SK-N-SH (cell line): ENCODE measurements at regions not wholly inside any gene's neighbourhood (a gene's known extent, or its start where the extent isn't known, plus 50 kb on each side); places are given as distances from the start of the nearest gene placed in this dataset.

ENCODE experiments used
- CTCF ChIA-PET: fragments of 300-600, 350-600 bp; formaldehyde crosslinking; extraction: SDS; loops from one replicate; lab custom pipeline; 2021; lab: Yijun Ruan, JAX
- POLR2A ChIA-PET: fragments of 350-600 bp; sonication (Branson Sonifier 250); formaldehyde crosslinking; extraction: SDS; loops from one replicate; lab custom pipeline; 2020; ENCODE audit warnings: antibody characterized with exemption, inconsistent platforms; lab: Yijun Ruan, JAX
- DNase-seq: peaks from one replicate; pipeline ENCODE4 v3.0.0; 2012
- H2AFZ ChIP-seq: fragments of 200-600 bp; sonication (generic); 2 replicates; pipeline ENCODE4 v1.8.1; 2016; ENCODE audit warnings: antibody characterized with exemption, mild to moderate bottlenecking, low read depth
- H3F3A ChIP-seq: fragments of 200-600 bp; sonication (generic); replicated peaks from 2 replicates; pipeline ENCODE3; 2016; ENCODE audit warnings: antibody characterized with exemption, mild to moderate bottlenecking; ENCODE audit not compliant: insufficient read depth
- H3K27ac ChIP-seq, 2 experiments: fragments of 200-500 bp in 1 of 2; fragments of 200-600 bp in 1 of 2; sonication (Bioruptor generic) in 1 of 2; sonication (generic), shearing (Covaris generic) in 1 of 2; 2 replicates each; pipeline versions ENCODE4 v1.5.1 to v1.6.1; 2014 to 2016; ENCODE audit warnings: low read depth in 2 of 2, inconsistent platforms in 1 of 2, low read length in 1 of 2, mild to moderate bottlenecking in 1 of 2, mixed read lengths in 1 of 2
- H3K27me3 ChIP-seq: fragments of 200-600 bp; sonication (generic), shearing (Covaris generic); 2 replicates; pipeline ENCODE4 v1.6.1; 2016; ENCODE audit warnings: mixed run types; ENCODE audit not compliant: insufficient read depth
- H3K36me3 ChIP-seq, 2 experiments: fragments of 200-500 bp in 1 of 2; fragments of 200-600 bp in 1 of 2; sonication (Bioruptor generic) in 1 of 2; sonication (generic) in 1 of 2; replicated peaks in 1 of 2; 2 replicates each; pipeline versions ENCODE3 to v1.5.1; 2014 to 2016; ENCODE audit warnings: low read length in 1 of 2, mild to moderate bottlenecking in 1 of 2; ENCODE audit not compliant: insufficient read depth in 2 of 2, control insufficient read depth in 1 of 2
- H3K4me1 ChIP-seq, 2 experiments: fragments of 200-500 bp in 1 of 2; fragments of 200-600 bp in 1 of 2; sonication (Bioruptor generic) in 1 of 2; sonication (generic), shearing (Covaris generic) in 1 of 2; 2 replicates each; pipeline versions ENCODE4 v1.5.1 to v1.6.1; 2014 to 2016; ENCODE audit warnings: low read depth in 1 of 2, low read length in 1 of 2, mixed run types in 1 of 2; ENCODE audit not compliant: insufficient read depth in 2 of 2, control insufficient read depth in 1 of 2
- H3K4me2 ChIP-seq: fragments of 200-600 bp; sonication (generic), shearing (Covaris generic); 2 replicates; pipeline ENCODE4 v1.6.1; 2017; ENCODE audit warnings: mixed run types
- H3K4me3 ChIP-seq, 2 experiments: fragments of 200-500 bp in 1 of 2; fragments of 200-600 bp in 1 of 2; sonication (Bioruptor generic) in 1 of 2; sonication (generic), shearing (Covaris generic) in 1 of 2; 2 replicates each; pipeline versions ENCODE4 v1.5.1 to v1.8.1; 2014 to 2016; ENCODE audit warnings: low read depth in 2 of 2, inconsistent platforms in 1 of 2, low read length in 1 of 2, mild to moderate bottlenecking in 1 of 2, mixed read lengths in 1 of 2, moderate library complexity in 1 of 2
- H3K79me2 ChIP-seq: fragments of 200-600 bp; sonication (generic); 2 replicates; pipeline ENCODE4 v1.8.1; 2017; ENCODE audit warnings: mild to moderate bottlenecking; ENCODE audit not compliant: insufficient read depth
- H3K9ac ChIP-seq: fragments of 200-600 bp; sonication (generic); 2 replicates; pipeline ENCODE4 v1.6.1; 2017; ENCODE audit warnings: mixed run types
- H3K9me2 ChIP-seq: fragments of 200-600 bp; sonication (generic); 2 replicates; pipeline ENCODE4 v1.6.1; 2017; ENCODE audit warnings: mixed run types
- H3K9me3 ChIP-seq: fragments of 200-600 bp; sonication (generic); 2 replicates; pipeline ENCODE4 v1.6.1; 2017; ENCODE audit warnings: mixed run types, mild to moderate bottlenecking, moderate library complexity
- H4K20me1 ChIP-seq: fragments of 200-600 bp; sonication (generic); 2 replicates; pipeline ENCODE4 v1.6.1; 2017; ENCODE audit warnings: mild to moderate bottlenecking, mixed run types; ENCODE audit not compliant: insufficient read depth
- CHD2 ChIP-seq: fragments of 150-350 bp; IDR thresholded peaks from 2 replicates; pipeline ENCODE4 v1.6.1; 2018; ENCODE audit warnings: low read length; ENCODE audit not compliant: partially characterized antibody
- CTCF ChIP-seq: fragments of 200-600 bp; sonication (generic); IDR thresholded peaks from 2 replicates; pipeline ENCODE4 v1.6.1; 2017; ENCODE audit warnings: antibody characterized with exemption, mild to moderate bottlenecking, moderate library complexity
- ELF1 ChIP-seq: IDR thresholded peaks from 2 replicates; pipeline ENCODE4 v1.4.0; 2012
- EP300 ChIP-seq, 2 experiments: IDR thresholded peaks; 2 replicates each; pipeline versions ENCODE4 v1.4.0 to v1.6.1; 2012; ENCODE audit warnings: borderline replicate concordance in 1 of 2, low read depth in 1 of 2, low read length in 1 of 2
- FOSL2 ChIP-seq: IDR thresholded peaks from 2 replicates; pipeline ENCODE4 v1.4.0; 2012; ENCODE audit warnings: low read depth, mild to moderate bottlenecking, moderate library complexity, borderline replicate concordance
- FOXM1 ChIP-seq: IDR thresholded peaks from 2 replicates; pipeline ENCODE4 v1.4.0; 2012; ENCODE audit warnings: low read depth, mild to moderate bottlenecking
- IRF3 ChIP-seq: fragments of 150-350 bp; IDR thresholded peaks from 2 replicates; pipeline ENCODE4 v1.6.1; 2016; ENCODE audit warnings: mild to moderate bottlenecking, low read depth, low read length
- JUND ChIP-seq: IDR thresholded peaks from 2 replicates; pipeline ENCODE4 v1.4.0; 2012
- MEF2A ChIP-seq: IDR thresholded peaks from 2 replicates; pipeline ENCODE4 v1.4.0; 2012; ENCODE audit warnings: low read depth, borderline replicate concordance
- MXI1 ChIP-seq: IDR thresholded peaks from 2 replicates; pipeline ENCODE4 v1.6.1; 2012; ENCODE audit warnings: mild to moderate bottlenecking, low read depth, low read length, improper control_type of control experiment
- NFIC ChIP-seq: IDR thresholded peaks from 2 replicates; pipeline ENCODE4 v1.4.0; 2012; ENCODE audit warnings: borderline replicate concordance
- NRF1 ChIP-seq: IDR thresholded peaks from 2 replicates; pipeline ENCODE4 v1.6.1; 2012; ENCODE audit warnings: low read depth, mild to moderate bottlenecking, low read length
- RXRA ChIP-seq: IDR thresholded peaks from 2 replicates; pipeline ENCODE4 v1.4.0; 2012; ENCODE audit warnings: low read depth, mild to moderate bottlenecking, borderline replicate concordance
- TEAD4 ChIP-seq: IDR thresholded peaks from 2 replicates; pipeline ENCODE4 v1.4.0; 2012; ENCODE audit warnings: mild to moderate bottlenecking, borderline replicate concordance; ENCODE audit not compliant: insufficient read depth
- USF2 ChIP-seq: fragments of 150-350 bp; IDR thresholded peaks from 2 replicates; pipeline ENCODE4 v1.6.1; 2017; ENCODE audit warnings: antibody characterized with exemption, low read length, low read depth, borderline replicate concordance
- YY1 ChIP-seq: IDR thresholded peaks from 2 replicates; pipeline ENCODE4 v1.4.0; 2012; ENCODE audit warnings: low read depth, mild to moderate bottlenecking
- ZBTB33 ChIP-seq: IDR thresholded peaks from 2 replicates; pipeline ENCODE4 v1.4.0; 2012; ENCODE audit warnings: low read depth, borderline replicate concordance
- WGBS: methylation state at CpG from one replicate; pipeline ENCODE4 v1.1.6; 2017; ENCODE audit warnings: low lambda C conversion rate; 5-methylcytosine and 5-hydroxymethylcytosine counted together

GRCh38 chr6:156510242-156510641 lies 266.9 kb upstream of the ARID1B start:
- no peak overlapping the region for H3K4me3 ChIP-seq
- no peaks in the 10 kb centered on the region for H4K20me1 ChIP-seq
- H3K9me2 ChIP-seq = no peaks in the 10 kb centered on the region
- CTCF ChIA-PET = no interaction called here
- 54% methylated on average over 2 of the region's 2 CpGs for WGBS
- H3F3A ChIP-seq = no peaks in the 10 kb centered on the region
- no peak overlapping the region for H2AFZ ChIP-seq
- no peaks in the 10 kb centered on the region for H3K79me2 ChIP-seq
- no peak overlapping the region for H3K9ac ChIP-seq
- H3K27ac ChIP-seq = no peak overlapping the region
- H3K4me1 ChIP-seq = peaks cover 0 to 3% of the 10 kb centered on the region in 2 experiments; a peak in 1 of 4 replicates
- H3K27me3 ChIP-seq = no peaks in the 10 kb centered on the region
- no peak for DNase-seq
- no peak overlapping the region for H3K4me2 ChIP-seq
- TF ChIP-seq NRF1 (no peak), MEF2A (no peak), ZBTB33 (no peak), NFIC (no peak), FOSL2 (no peak), EP300 (IDR thresholded peaks at IDR 0.05; ENCODE audit: borderline replicate concordance in 1 of 2, low read depth in 1 of 2, low read length in 1 of 2) (no peak), FOXM1 (no peak), TEAD4 (no peak), CTCF (no peak), RXRA (no peak)
- POLR2A ChIA-PET = no interaction called here
- no peaks in the 10 kb centered on the region for H3K36me3 ChIP-seq
- H3K9me3 ChIP-seq = no peaks in the 10 kb centered on the region

GRCh38 chr6:156509496-156509895 lies 267.7 kb upstream of the ARID1B start:
- CTCF ChIA-PET = interaction anchor here (1.1 to 1.2 kb wide), 2 partner anchors 10 to 13 kb away, joined by 3 to 5 read pairs; no protein-coding TSS in a partner anchor
- H2AFZ ChIP-seq = no peak overlapping the region
- DNase-seq = no peak
- H3K4me3 ChIP-seq = no peak overlapping the region
- no peak overlapping the region for H3K9ac ChIP-seq
- POLR2A ChIA-PET = no interaction called here
- H3F3A ChIP-seq = no peaks in the 10 kb centered on the region
- no peaks in the 10 kb centered on the region for H3K9me2 ChIP-seq
- TF ChIP-seq CTCF (no peak), USF2 (no peak), YY1 (no peak), FOXM1 (no peak), MXI1 (no peak), ELF1 (no peak), EP300 (IDR thresholded peaks at IDR 0.05; ENCODE audit: borderline replicate concordance in 1 of 2, low read depth in 1 of 2, low read length in 1 of 2) (no peak), JUND (no peak), CHD2 (no peak), NRF1 (no peak), IRF3 (no peak)
- no peaks in the 10 kb centered on the region for H3K9me3 ChIP-seq
- H3K4me2 ChIP-seq = no peak overlapping the region
- no peaks in the 10 kb centered on the region for H3K79me2 ChIP-seq
- no peaks in the 10 kb centered on the region for H3K36me3 ChIP-seq
- H4K20me1 ChIP-seq = no peaks in the 10 kb centered on the region
- no peaks in the 10 kb centered on the region for H3K27me3 ChIP-seq
- no peak overlapping the region for H3K27ac ChIP-seq
- H3K4me1 ChIP-seq = peaks cover 0 to 3% of the 10 kb centered on the region in 2 experiments; a peak in 1 of 4 replicates
- WGBS = 44% methylated on average over 9 of the region's 9 CpGs
